HG03025 (cell line): ENCODE measurements at regions not wholly inside any gene's neighbourhood (a gene's known extent, or its start where the extent isn't known, plus 50 kb on each side); places are given as distances from the start of the nearest gene placed in this dataset.
"Not testable (repeated sequence)": the region's sequence is repeated elsewhere in the genome, so short reads cannot be mapped to it uniquely, and the experiment has no call there.

Experiments used
- ATAC-seq: cut with Tn5 transposase; IDR thresholded peaks from one replicate; pipeline ENCODE4 v1.9.1; 2021; ENCODE audit warnings: mild to moderate bottlenecking, moderate library complexity; ENCODE audit not compliant: unreplicated experiment, low FRiP score

GRCh38 chr11:14573539-14574057 is 53.4 kb upstream of the PSMA1 start:
- not testable (repeated sequence) for ATAC-seq

GRCh38 chr11:14577292-14577691 is 57.1 kb upstream of the PSMA1 start:
- ATAC-seq = no peak

- ATAC-seq = peak; percentile 17
These were observed 57.8 kb upstream of the PSMA1 start for GRCh38 chr11:14577835-14578529.

- peak; percentile 99 for ATAC-seq
These were observed 58.4 kb upstream of the PSMA1 start for GRCh38 chr11:14578541-14578956.

GRCh38 chr11:14579646-14580045 is 59.5 kb upstream of the PSMA1 start:
- no peak for ATAC-seq

- ATAC-seq = no peak
These were observed 60.8 kb upstream of the PDE3B start for GRCh38 chr11:14582793-14583192.

- ATAC-seq = no peak
These were observed 60.2 kb upstream of the PDE3B start for GRCh38 chr11:14583252-14584034.

GRCh38 chr11:14584035-14584363 is 59.6 kb upstream of the PDE3B start:
- no peak for ATAC-seq

GRCh38 chr11:14584595-14584994 is 59.0 kb upstream of the PDE3B start:
- no peak for ATAC-seq

GRCh38 chr11:14585438-14585837 is 58.2 kb upstream of the PDE3B start:
- no peak for ATAC-seq

- no peak for ATAC-seq
These were observed 56.3 kb upstream of the PDE3B start for GRCh38 chr11:14587258-14587657.

GRCh38 chr11:14588681-14589080 is 54.9 kb upstream of the PDE3B start:
- ATAC-seq = no peak

GRCh38 chr11:14589421-14589820 is 54.2 kb upstream of the PDE3B start:
- no peak for ATAC-seq

GRCh38 chr11:14591046-14591445 is 52.6 kb upstream of the PDE3B start:
- not testable (repeated sequence) for ATAC-seq

- ATAC-seq = no peak
These were observed 49.9 kb upstream of the PDE3B start for GRCh38 chr11:14593671-14594070.
